ENCODE measurements at regions not wholly inside any gene's neighbourhood (a gene's known extent, or its start where the extent isn't known, plus 50 kb on each side); places are given as distances from the start of the nearest gene placed in this dataset.
"Not testable (repeated sequence)": the region's sequence is repeated elsewhere in the genome, so short reads cannot be mapped to it uniquely, and the experiment has no call there.

DNA sequence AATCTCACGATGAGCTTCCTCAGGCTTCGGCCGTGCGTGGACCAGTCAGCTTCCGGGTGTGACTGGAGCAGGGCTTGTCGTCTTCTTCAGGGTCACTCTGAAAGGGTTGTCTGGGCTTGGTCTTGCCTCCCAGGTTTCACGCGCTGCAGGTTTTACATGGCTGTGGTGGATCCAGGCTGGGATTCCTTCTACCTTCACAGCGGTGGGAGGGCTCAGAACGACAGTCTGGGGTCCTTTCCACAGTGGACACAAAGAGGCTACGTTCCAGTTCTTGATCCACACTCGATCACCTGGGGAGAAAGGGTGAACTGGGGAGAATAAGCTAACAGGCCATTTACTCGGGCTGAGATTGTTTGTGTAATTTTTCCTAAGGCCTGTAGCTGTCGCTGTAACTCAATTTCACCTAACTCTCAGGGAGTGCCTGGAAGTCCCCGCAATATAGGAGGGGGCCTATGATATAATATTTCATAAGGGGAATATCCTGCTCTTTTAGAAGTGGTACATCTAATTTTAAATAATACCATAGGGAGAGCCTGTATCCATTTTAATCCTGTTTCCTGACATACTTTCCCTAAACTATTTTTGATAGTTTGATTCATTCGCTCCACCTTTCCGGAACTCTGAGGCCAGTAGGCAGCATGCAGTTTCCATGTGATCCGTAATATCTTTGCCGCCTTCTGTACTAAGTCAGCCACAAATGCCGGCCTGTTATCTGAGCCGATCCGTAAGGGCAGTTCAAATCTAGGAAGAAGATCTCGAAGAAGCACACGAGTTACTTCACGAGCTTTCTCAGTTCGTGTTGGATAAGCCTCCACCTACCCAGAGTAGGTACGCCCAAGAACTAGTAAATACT, 97.4 kb upstream of the ZNF195 start:
- H3K27ac ChIP-seq, result peak overlapping the region; percentile 77
- TF ChIP-seq, protein P1, sequence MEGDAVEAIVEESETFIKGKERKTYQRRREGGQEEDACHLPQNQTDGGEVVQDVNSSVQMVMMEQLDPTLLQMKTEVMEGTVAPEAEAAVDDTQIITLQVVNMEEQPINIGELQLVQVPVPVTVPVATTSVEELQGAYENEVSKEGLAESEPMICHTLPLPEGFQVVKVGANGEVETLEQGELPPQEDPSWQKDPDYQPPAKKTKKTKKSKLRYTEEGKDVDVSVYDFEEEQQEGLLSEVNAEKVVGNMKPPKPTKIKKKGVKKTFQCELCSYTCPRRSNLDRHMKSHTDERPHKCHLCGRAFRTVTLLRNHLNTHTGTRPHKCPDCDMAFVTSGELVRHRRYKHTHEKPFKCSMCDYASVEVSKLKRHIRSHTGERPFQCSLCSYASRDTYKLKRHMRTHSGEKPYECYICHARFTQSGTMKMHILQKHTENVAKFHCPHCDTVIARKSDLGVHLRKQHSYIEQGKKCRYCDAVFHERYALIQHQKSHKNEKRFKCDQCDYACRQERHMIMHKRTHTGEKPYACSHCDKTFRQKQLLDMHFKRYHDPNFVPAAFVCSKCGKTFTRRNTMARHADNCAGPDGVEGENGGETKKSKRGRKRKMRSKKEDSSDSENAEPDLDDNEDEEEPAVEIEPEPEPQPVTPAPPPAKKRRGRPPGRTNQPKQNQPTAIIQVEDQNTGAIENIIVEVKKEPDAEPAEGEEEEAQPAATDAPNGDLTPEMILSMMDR (IDR thresholded peaks at IDR 0.05), result peak; percentile 50

DNA sequence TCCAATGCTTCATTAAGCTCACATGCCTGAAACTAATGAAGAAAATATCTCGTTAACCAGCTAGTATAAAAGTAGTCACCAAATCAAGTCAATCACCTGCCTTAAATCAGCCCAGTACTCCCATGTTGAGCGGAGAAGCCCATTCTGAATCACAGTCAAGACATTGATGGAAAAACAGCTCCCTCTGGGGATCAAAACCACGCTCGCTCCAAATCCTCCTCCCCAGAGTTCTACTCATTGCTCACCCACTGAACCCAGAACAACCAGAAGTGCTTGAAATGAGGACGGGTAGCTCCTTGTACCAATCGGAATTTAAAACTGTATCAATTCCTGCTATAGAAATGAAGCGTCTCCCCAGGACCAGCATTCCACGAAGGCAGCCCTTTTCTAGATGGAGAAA, 90.0 kb upstream of the ZNF195 start:
- H3K27ac ChIP-seq, result not testable (repeated sequence)

- H3K27ac ChIP-seq, result not testable (repeated sequence)
Observed at GRCh38 chr11:3467599-3467998, 88.7 kb upstream of the ZNF195 start.

GRCh38 chr11:3455666-3456065, 76.7 kb upstream of the ZNF195 start:
- H3K27ac ChIP-seq, result not testable (repeated sequence)

GRCh38 chr11:3454844-3455243, 75.9 kb upstream of the ZNF195 start:
- TF ChIP-seq, protein P1 (IDR thresholded peaks at IDR 0.05), result peak; percentile 81
- H3K27ac ChIP-seq, result not testable (repeated sequence)

DNA sequence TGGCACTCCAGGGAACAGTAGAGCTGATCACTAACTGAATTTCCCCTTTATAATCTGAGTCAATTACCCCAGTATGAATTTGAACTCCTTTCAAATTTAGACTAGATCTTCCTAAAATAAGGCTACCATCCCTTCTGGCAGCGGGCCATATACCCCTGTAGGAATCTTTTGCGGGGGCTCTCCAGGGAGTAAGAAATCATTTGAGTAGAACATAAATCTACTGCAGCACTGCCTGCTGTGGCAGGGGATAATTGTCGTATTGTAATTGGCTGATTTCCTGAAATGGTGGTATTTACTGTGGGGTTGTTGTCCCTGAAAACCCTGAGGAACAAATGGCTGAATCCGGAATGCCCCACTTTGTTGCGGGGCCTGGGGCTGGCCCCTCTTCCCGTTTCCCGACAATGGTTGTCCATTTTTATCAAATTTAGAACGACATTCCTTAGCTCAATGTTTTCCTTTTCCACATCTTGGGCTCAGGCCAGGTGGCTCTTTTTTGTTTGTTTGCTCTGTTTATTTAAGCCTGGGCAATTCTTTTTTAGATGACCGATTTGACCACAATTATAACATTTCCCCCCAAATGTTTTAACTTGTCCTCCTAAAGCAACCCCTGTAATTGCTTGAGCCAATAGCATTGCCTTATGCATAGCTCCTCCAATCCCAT, 74.8 kb upstream of the ZNF195 start:
- H3K27ac ChIP-seq, result not testable (repeated sequence)

DNA sequence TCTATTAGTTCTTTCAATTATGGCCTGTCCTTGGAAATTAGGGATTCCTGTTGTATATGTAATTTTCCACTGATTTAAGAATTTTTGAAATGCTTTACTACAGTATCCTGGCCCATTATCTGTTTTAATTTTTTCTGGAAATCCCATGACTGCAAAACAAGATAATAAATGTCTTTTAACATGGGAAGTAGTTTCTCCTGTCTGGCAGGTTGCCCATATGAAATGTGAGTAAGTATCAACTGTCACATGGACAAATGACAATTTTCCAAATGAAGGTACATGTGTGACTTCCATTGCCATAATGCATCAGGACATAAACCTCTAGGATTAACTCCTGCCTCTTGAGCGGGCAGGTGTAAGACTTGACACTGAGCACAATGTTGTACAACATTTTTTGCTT, 71.9 kb upstream of the ZNF195 start:
- H3K27ac ChIP-seq, result not testable (repeated sequence)

GRCh38 chr11:3445535-3445934, 66.6 kb upstream of the ZNF195 start:
- H3K27ac ChIP-seq, result not testable (repeated sequence)

GRCh38 chr11:3444420-3444744, 65.4 kb upstream of the ZNF195 start:
- H3K27ac ChIP-seq, result not testable (repeated sequence)

- not testable (repeated sequence) for H3K27ac ChIP-seq
Observed at GRCh38 chr11:3443700-3444419, 64.9 kb upstream of the ZNF195 start.

DNA sequence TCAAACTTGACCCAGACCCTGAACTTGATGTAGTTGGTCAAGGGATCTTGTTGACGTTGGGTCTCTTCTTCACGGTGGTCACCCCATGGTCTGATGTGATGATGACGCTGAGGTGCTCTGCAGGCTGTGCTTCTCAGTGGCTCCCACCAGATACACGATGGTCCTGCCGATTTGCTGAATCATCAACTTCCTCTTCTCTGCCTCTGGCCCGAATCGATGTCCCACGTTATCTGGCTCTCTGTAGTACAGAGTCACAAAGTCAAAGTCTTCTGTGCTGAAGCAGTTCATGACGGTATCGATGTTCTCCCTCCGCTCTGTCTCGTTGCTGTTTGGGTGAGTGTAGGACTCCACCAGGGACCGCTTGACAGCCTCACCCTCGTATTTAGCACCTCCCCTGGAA, 58.5 kb upstream of the ZNF195 start:
- H3K27ac ChIP-seq, result not testable (repeated sequence)

GRCh38 chr11:3434976-3435375, 56.0 kb upstream of the ZNF195 start:
- no peak overlapping the region for H3K27ac ChIP-seq

GRCh38 chr11:3429191-3429590, 50.2 kb upstream of the ZNF195 start:
- not testable (repeated sequence) for H3K27ac ChIP-seq

More at GRCh38 chr11:3434976-3435375, 56.0 kb upstream of the ZNF195 start:
- TF ChIP-seq, protein P1 (IDR thresholded peaks at IDR 0.05), result no peak
- no peak for TF ChIP-seq ZFX (IDR thresholded peaks at IDR 0.05; ENCODE audit: borderline replicate concordance)
